ENCODE measurements at regions not wholly inside any gene's neighbourhood (a gene's known extent, or its start where the extent isn't known, plus 50 kb on each side); places are given as distances from the start of the nearest gene placed in this dataset.
"Not testable (repeated sequence)": the region's sequence is repeated elsewhere in the genome, so short reads cannot be mapped to it uniquely, and the experiment has no call there.

- no peak for DNase-seq (ENCODE audit: low spot score)
These were observed 141.7 kb downstream of the BARX1 start for GRCh38 chr9:93813221-93814076.

- DNase-seq (ENCODE audit: low spot score), result no peak
These were observed 142.8 kb downstream of the BARX1 start for GRCh38 chr9:93812410-93812668.

GRCh38 chr9:93810028-93810971 lies 144.9 kb downstream of the BARX1 start:
- DNase-seq (ENCODE audit: low spot score), result no peak

- no peak for DNase-seq (ENCODE audit: low spot score)
These were observed 145.8 kb downstream of the BARX1 start for GRCh38 chr9:93809204-93809940.

- no peak for DNase-seq (ENCODE audit: low spot score)
These were observed 146.8 kb downstream of the BARX1 start for GRCh38 chr9:93808115-93809029.

- no peak for DNase-seq (ENCODE audit: low spot score)
These were observed 147.7 kb downstream of the BARX1 start for GRCh38 chr9:93807166-93808074.

GRCh38 chr9:93801581-93802284 lies 153.4 kb downstream of the BARX1 start:
- no peak for DNase-seq (ENCODE audit: low spot score)

GRCh38 chr9:93801120-93801519 lies 154.0 kb downstream of the BARX1 start:
- no peak for DNase-seq (ENCODE audit: low spot score)

GRCh38 chr9:93792358-93792757 lies 162.8 kb downstream of the BARX1 start:
- DNase-seq (ENCODE audit: low spot score), result no peak

- no peak for DNase-seq (ENCODE audit: low spot score)
These were observed 169.0 kb downstream of the BARX1 start for GRCh38 chr9:93786204-93786603.

GRCh38 chr9:93776873-93777272 lies 178.3 kb downstream of the BARX1 start:
- DNase-seq (ENCODE audit: low spot score), result no peak

GRCh38 chr9:93776256-93776655 lies 178.9 kb downstream of the BARX1 start:
- no peak for DNase-seq (ENCODE audit: low spot score)

- DNase-seq (ENCODE audit: low spot score), result no peak
These were observed 180.6 kb downstream of the BARX1 start for GRCh38 chr9:93774331-93775102.

- DNase-seq (ENCODE audit: low spot score), result no peak
These were observed 183.9 kb downstream of the BARX1 start for GRCh38 chr9:93771276-93771675.

- DNase-seq (ENCODE audit: low spot score), result no peak
These were observed 185.4 kb downstream of the PHF2 start for GRCh38 chr9:93761822-93762221.

GRCh38 chr9:93750045-93750444 lies 173.7 kb downstream of the PHF2 start:
- DNase-seq (ENCODE audit: low spot score), result no peak

- not testable (repeated sequence) for DNase-seq (ENCODE audit: low spot score)
These were observed 172.4 kb downstream of the PHF2 start for GRCh38 chr9:93748827-93749226.

GRCh38 chr9:93731963-93732362 lies 155.6 kb downstream of the PHF2 start:
- no peak for DNase-seq (ENCODE audit: low spot score)

GRCh38 chr9:93730648-93731047 lies 154.3 kb downstream of the PHF2 start:
- no peak for DNase-seq (ENCODE audit: low spot score)
